Spleen (tissue), 11 donors: ENCODE measurements at regions not wholly inside any gene's neighbourhood (a gene's known extent, or its start where the extent isn't known, plus 50 kb on each side); places are given as distances from the start of the nearest gene placed in this dataset.

ENCODE experiments used
- DNase-seq: peaks from one replicate; pipeline ENCODE4 v3.0.0-alpha.2; 2020
- H3K27ac ChIP-seq, 8 donors: fragments of 200-600 bp; sonication (generic) in 7 of 8; 1 replicate in 4 of 8; 2 replicates in 4 of 8; pipeline versions ENCODE4 v1.5.0 to v1.8.0; 2016 to 2021; ENCODE audit warnings: inconsistent platforms in 4 of 8, mild to moderate bottlenecking in 4 of 8, moderate library complexity in 1 of 8
- H3K27me3 ChIP-seq, 7 donors: fragments of 200-600 bp; sonication (generic) in 6 of 7; replicated peaks in 1 of 7; 1 replicate in 4 of 7; 2 replicates in 3 of 7; pipeline versions ENCODE4 v1.5.0 to v1.8.0; 2016 to 2021; ENCODE audit warnings: inconsistent platforms in 3 of 7, mild to moderate bottlenecking in 1 of 7
- H3K36me3 ChIP-seq, 6 donors: fragments of 200-600 bp; sonication (generic) in 5 of 6; 1 replicate in 4 of 6; 2 replicates in 2 of 6; pipeline versions ENCODE4 v1.5.0 to v1.8.0; 2016 to 2021; ENCODE audit warnings: inconsistent platforms in 2 of 6
- H3K4me1 ChIP-seq, 6 donors: fragments of 200-600 bp; sonication (generic) in 5 of 6; 1 replicate in 3 of 6; 2 replicates in 3 of 6; pipeline versions ENCODE4 v1.5.0 to v1.8.0; 2016 to 2021; ENCODE audit warnings: inconsistent platforms in 3 of 6
- H3K4me3 ChIP-seq, 8 donors: fragments of 200-600 bp; sonication (generic) in 7 of 8; 1 replicate in 4 of 8; 2 replicates in 4 of 8; pipeline versions ENCODE4 v1.5.0 to v1.8.0; 2016 to 2021; ENCODE audit warnings: inconsistent platforms in 4 of 8, mild to moderate bottlenecking in 4 of 8, moderate library complexity in 2 of 8
- H3K9me3 ChIP-seq, 8 donors: fragments of 200-600 bp; sonication (generic) in 7 of 8; 1 replicate in 4 of 8; 2 replicates in 4 of 8; pipeline versions ENCODE4 v1.5.0 to v1.8.0; 2016 to 2021; ENCODE audit warnings: inconsistent platforms in 4 of 8
- CTCF ChIP-seq, 11 experiments: fragments of 200-600 bp in 7 of 11; fragments of 450-650 bp in 4 of 11; sonication (generic) in 4 of 11; IDR thresholded peaks in 8 of 11; conservative IDR thresholded peaks in 3 of 11; 1 replicate in 7 of 11; 2 replicates in 4 of 11; pipeline versions ENCODE4 v1.4.0 to v1.8.0; 2016 to 2021; ENCODE audit warnings: antibody characterized with exemption in 11 of 11, inconsistent platforms in 4 of 11, mild to moderate bottlenecking in 1 of 11
- POLR2A ChIP-seq, 3 donors: fragments of 450-650 bp; IDR thresholded peaks; one replicate each; pipeline ENCODE4 v1.5.1; 2017; ENCODE audit warnings: antibody characterized with exemption in 3 of 3, mild to moderate bottlenecking in 1 of 3
- POLR2AphosphoS5 ChIP-seq, 3 donors: sonication (generic); formaldehyde crosslinking; IDR thresholded peaks; one replicate each; pipeline ENCODE4 v1.5.1; 2017; ENCODE audit warnings: antibody characterized with exemption in 3 of 3
- WGBS, 5 donors: extraction: QIAGEN DNeasy Blood & Tissue Kit in 3 of 5; methylation state at CpG; one replicate each; pipeline versions ENCODE4 v1.1.5 to v1.1.7; 2013 to 2018; 5-methylcytosine and 5-hydroxymethylcytosine counted together
- intact Hi-C: fragments of 100-400 bp; cut with DNase I; formaldehyde crosslinking; loops from one replicate; pipeline ENCODE4 v1.15.0; 2023; ENCODE audit warnings: low total_unique reads
- donor health status: healthy with polysubstance abuse.
- donor health status: DM: no; HTN: no; CAD: no; lungs with moderate emphysema.
- donor health status: DM: no; HTN: no; CAD: no.
- donor health status: Bipolar disorder and iron deficiency.
- donor health status: healthy.
- donor health status: DM: no; HTN: no; CAD: no.
- donor health status: DM: yes; HTN: yes; CAD: no.

DNA sequence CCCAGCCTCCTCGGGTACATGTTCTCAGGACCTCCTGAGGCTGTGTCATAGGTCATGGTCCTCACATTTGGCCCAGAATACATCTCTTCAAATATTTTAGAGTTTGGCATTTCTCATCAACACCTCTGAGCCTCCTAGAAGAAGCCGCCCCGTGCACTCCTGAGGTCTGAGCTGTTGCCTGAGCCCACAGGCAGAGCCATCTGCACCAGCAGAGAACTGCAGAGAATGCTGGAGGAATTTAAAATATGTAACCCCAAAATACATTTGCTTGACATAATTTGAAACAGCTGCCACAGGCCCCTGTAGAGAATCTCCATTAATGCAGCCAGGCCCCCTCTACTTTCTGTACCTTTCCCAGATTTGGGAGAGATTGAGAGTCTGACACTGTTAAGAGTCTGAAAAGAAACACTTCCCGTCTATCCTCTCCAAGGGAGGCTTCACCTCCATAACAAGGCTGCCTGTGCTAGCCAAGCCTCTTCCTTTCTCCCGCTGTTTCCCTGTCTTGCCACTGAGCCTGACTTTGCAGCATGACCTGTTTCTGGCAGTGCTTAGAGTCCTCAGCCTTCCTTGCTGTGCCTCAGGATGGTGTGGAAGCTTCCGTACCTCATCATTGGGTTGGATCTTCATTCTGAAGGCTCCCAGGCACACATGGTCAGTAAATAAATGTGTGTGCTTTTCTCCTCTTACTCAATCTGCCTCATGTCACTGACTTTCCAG, 95.4 kb upstream of the SFSWAP start:
- Histone ChIP-seq H3K27me3 (peaks cover 0 to 59% (median 8%) of the 10 kb centered on the region in 7 donors), H3K9me3 (no peaks in the 10 kb centered on the region), H3K27ac (no peak overlapping the region), H3K4me3 (no peak overlapping the region), H3K36me3 (no peaks in the 10 kb centered on the region), H3K4me1 (no peaks in the 10 kb centered on the region)
- intact Hi-C loops = no loop called here
- WGBS, 5 donors = 60 to 87% (median 71%) methylated on average over 6 of the region's 6 CpGs
- no peak for TF ChIP-seq POLR2A (IDR thresholded peaks at IDR 0.05)
- peak; percentile 24 for DNase-seq

DNA sequence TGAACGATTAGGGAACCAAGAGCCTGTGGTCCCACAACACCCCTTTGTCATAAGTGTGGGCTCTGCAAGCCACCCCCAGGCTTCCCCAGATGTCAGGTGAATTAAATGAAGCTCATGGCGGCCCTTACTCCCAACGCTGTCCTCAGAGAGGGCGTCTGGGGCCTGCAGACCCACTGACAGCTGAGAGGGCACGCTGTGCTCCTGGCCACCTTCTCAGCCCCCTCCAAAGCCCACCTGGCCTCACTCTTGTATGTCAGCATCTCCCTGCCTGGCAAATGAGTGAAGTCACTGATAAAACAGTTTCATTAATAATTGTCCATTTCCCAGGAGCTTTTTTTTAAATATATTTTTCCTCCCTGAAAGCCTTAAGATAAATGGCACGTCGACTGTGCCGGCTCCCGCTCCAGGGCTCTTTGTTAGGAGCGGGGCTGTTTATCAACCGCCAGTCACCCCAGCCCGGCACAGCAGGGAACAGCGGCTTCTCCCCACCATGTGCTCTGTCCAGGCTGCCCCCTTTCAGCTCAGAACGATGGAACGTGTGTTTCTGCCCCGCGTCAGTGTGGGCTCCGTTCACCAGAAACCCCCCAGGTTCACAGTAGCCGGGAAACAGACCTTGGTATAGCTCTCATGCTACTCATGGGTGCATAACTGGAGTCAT, 94.7 kb upstream of the SFSWAP start:
- intact Hi-C loops = no loop called here
- Histone ChIP-seq H3K27ac (no peak overlapping the region), H3K27me3 (peaks cover 0 to 63% (median 12%) of the 10 kb centered on the region in 7 donors), H3K4me3 (no peak overlapping the region), H3K9me3 (no peaks in the 10 kb centered on the region), H3K36me3 (no peaks in the 10 kb centered on the region), H3K4me1 (no peaks in the 10 kb centered on the region)
- peak; percentile 64 for DNase-seq
- 68 to 83% (median 71%) methylated on average over 19 of the region's 19 CpGs for WGBS, 5 donors
- TF ChIP-seq CTCF (IDR thresholded peaks at IDR 0.05 in 8 of 11, conservative IDR thresholded peaks at IDR 0.05 in 3 of 11) (no peak), POLR2A (IDR thresholded peaks at IDR 0.05) (no peak), POLR2AphosphoS5 (IDR thresholded peaks at IDR 0.05) (no peak)

DNA sequence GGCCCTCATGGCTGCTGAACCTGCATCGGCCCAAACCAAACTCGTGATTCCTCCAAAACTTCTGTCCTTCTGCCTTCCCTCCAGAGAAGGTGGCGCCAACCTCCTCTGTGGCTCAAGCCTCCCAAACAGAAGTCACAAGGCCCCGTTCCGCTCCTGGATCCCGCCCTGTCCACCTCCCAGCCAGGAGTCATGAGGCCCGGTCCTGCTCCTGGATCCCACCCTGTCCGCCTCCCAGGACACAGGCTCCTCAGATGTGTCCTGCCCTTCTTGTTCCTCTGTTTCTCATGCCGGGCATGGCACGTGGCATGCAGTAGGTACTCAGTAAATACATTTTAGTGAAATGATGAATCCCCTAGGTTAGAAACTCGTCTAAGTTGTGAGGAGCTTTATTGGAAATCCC, 94.2 kb upstream of the SFSWAP start:
- 74 to 83% (median 82%) methylated on average over 9 to 11 of the region's 11 CpGs for WGBS, 5 donors
- TF ChIP-seq POLR2AphosphoS5 (IDR thresholded peaks at IDR 0.05) (no peak), CTCF (IDR thresholded peaks at IDR 0.05 in 8 of 11, conservative IDR thresholded peaks at IDR 0.05 in 3 of 11) (no peak), POLR2A (IDR thresholded peaks at IDR 0.05) (no peak)
- no peaks in the 10 kb centered on the region for H3K36me3 ChIP-seq
- no peak for DNase-seq
- H3K27me3 ChIP-seq = peaks cover 0 to 63% (median 12%) of the 10 kb centered on the region in 7 donors
- intact Hi-C loops = no loop called here
- no peaks in the 10 kb centered on the region for H3K9me3 ChIP-seq
- H3K4me3 ChIP-seq = no peak overlapping the region
- H3K4me1 ChIP-seq = no peaks in the 10 kb centered on the region
- no peak overlapping the region for H3K27ac ChIP-seq

- H3K36me3 ChIP-seq = no peaks in the 10 kb centered on the region
- H3K4me3 ChIP-seq = no peak overlapping the region
- no peaks in the 10 kb centered on the region for H3K4me1 ChIP-seq
- no peak for TF ChIP-seq POLR2AphosphoS5 (IDR thresholded peaks at IDR 0.05)
- TF ChIP-seq CTCF (IDR thresholded peaks at IDR 0.05 in 8 of 11, conservative IDR thresholded peaks at IDR 0.05 in 3 of 11) = no peak
- TF ChIP-seq POLR2A (IDR thresholded peaks at IDR 0.05) = no peak
- H3K9me3 ChIP-seq = no peaks in the 10 kb centered on the region
- intact Hi-C loops = no loop called here
- H3K27me3 ChIP-seq = peaks cover 0 to 64% (median 12%) of the 10 kb centered on the region in 7 donors
- H3K27ac ChIP-seq = no peak overlapping the region
- 81 to 93% (median 91%) methylated on average over 10 to 15 of the region's 15 CpGs for WGBS, 5 donors
- no peak for DNase-seq
These were observed 93.7 kb upstream of the SFSWAP start for GRCh38 chr12:131617179-131617578.
